HG02642 (cell line): ENCODE measurements at regions not wholly inside any gene's neighbourhood (a gene's known extent, or its start where the extent isn't known, plus 50 kb on each side); places are given as distances from the start of the nearest gene placed in this dataset.

Experiments
- ATAC-seq: cut with Tn5 transposase; IDR thresholded peaks from one replicate; pipeline ENCODE4 v1.9.1; 2021; ENCODE audit warnings: mild to moderate bottlenecking; ENCODE audit not compliant: unreplicated experiment, poor library complexity

GRCh38 chr6:113104541-113104940 lies 752.6 kb upstream of the MARCKS start:
- ATAC-seq = no peak

GRCh38 chr6:113104951-113105350 lies 752.2 kb upstream of the MARCKS start:
- ATAC-seq = no peak

GRCh38 chr6:113110211-113110610 lies 746.9 kb upstream of the MARCKS start:
- ATAC-seq = no peak

DNA sequence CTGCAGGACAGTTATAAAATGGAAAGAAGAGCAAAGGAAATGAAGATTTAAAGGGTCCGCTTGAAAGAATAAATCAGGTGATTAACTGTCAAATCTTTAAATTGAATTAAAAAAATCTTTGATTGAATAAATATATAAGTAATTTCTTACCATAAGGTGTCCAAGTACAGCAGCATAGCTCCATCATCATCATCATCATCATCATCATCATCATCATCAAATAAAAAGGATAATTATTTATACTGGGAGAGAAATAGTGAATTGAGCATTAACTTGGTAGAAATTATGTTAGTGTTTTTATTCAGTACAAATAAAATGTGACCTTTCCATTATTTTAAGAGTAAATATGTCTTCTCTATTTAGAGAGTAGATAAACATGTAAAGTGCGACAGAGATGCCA lies 745.6 kb upstream of the MARCKS start:
- no peak for ATAC-seq

DNA sequence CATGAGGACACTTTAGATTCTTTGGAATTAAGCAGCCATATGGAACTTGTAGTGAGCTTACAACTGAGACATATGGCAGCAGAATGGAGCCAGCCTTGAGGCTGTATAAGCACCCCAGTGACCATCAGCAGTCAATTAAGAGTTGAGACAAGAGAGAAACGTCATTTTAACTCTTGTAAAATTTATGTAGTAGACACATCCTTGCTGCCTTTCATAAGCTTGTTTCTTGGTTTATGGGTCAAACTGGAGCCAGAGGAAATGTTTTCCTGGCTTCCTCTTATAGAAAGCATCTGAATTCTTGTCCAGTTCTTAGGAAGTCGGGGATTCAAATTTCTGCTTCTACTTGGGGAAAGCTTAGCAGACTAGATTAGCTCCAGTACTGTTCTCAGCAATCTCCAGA lies 745.1 kb upstream of the MARCKS start:
- no peak for ATAC-seq

GRCh38 chr6:113115196-113115595 lies 741.9 kb upstream of the MARCKS start:
- ATAC-seq = no peak

- ATAC-seq = no peak
Measured at GRCh38 chr6:113120224-113120581, 736.9 kb upstream of the MARCKS start.

GRCh38 chr6:113120582-113121285 lies 736.4 kb upstream of the MARCKS start:
- ATAC-seq = no peak

GRCh38 chr6:113121571-113121970 lies 735.6 kb upstream of the MARCKS start:
- ATAC-seq = no peak

DNA sequence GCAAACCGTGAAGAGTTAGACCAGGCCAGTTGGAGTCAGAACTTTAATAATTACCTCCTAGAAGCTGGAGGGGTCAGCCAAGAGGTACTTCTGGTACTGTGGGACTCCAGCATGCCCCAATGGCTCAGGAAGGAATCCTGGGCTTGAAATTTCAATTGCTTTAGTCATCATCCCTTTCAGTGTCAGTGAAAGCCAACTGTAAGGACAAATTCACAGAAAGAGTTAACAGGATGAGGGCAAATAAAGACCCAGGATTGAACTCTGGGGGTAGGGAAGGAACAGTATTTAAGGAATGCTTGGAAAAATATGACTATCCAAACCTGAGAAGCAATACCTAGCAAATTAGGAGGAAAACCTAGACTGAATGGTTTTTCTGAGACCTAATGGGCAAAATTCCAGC lies 735.1 kb upstream of the MARCKS start:
- no peak for ATAC-seq

GRCh38 chr6:113125626-113126025 lies 731.5 kb upstream of the MARCKS start:
- ATAC-seq = no peak

- no peak for ATAC-seq
Measured at GRCh38 chr6:113127786-113128419, 729.2 kb upstream of the MARCKS start.

- no peak for ATAC-seq
Measured at GRCh38 chr6:113128661-113129060, 728.5 kb upstream of the MARCKS start.

GRCh38 chr6:113129991-113130390 lies 727.2 kb upstream of the MARCKS start:
- ATAC-seq = no peak

GRCh38 chr6:113137426-113137825 lies 719.7 kb upstream of the MARCKS start:
- no peak for ATAC-seq

GRCh38 chr6:113140721-113141120 lies 716.4 kb upstream of the MARCKS start:
- ATAC-seq = no peak

GRCh38 chr6:113141901-113142300 lies 715.2 kb upstream of the MARCKS start:
- ATAC-seq = no peak

GRCh38 chr6:113142671-113143174 lies 714.4 kb upstream of the MARCKS start:
- ATAC-seq = no peak

- no peak for ATAC-seq
Measured at GRCh38 chr6:113143206-113143605, 713.9 kb upstream of the MARCKS start.

GRCh38 chr6:113144117-113144516 lies 713.0 kb upstream of the MARCKS start:
- ATAC-seq = no peak

DNA sequence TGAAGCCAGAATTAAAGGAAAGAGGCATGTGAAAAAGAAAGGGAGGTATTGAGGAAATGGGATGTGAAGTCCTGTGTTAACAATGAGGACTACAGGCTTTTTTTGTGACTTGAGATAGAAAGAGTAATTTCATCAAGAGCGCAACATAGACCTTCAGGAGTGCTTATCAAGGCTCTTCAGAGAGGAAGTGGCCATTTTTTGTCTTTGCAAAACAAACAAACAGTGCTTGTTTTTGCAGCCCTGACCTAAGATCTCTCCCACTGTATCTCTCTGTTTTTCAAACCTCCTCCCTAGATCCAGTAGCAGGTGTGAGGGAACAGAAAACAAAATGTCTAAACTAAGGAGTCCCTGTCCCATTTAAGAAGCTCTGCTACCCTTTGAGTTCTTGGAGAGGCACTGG lies 710.3 kb upstream of the MARCKS start:
- no peak for ATAC-seq

GRCh38 chr6:113147544-113147943 lies 709.6 kb upstream of the MARCKS start:
- no peak for ATAC-seq
